ENCODE measurements at regions not wholly inside any gene's neighbourhood (a gene's known extent, or its start where the extent isn't known, plus 50 kb on each side); places are given as distances from the start of the nearest gene placed in this dataset.

DNA sequence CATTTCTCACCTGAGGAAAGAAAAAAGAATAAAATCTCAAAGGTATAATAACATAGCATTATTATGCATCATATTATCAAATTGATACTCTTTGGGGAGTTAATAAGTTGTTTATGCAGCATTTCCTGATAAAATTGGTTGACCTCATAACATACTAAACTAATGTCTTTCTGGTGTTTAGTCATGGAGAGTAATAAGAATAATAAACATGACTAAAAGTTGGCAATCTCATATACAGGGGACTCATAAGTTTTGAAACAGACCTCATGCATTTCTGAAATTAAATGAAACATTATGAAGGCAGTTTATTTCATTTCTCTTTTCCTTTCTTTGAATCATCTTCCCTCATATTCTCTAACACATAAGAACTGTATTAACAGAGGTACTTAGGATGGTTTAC lies 60.5 kb upstream of the PRDM1 start (continued):
- TF ChIP-seq, protein P1, sequence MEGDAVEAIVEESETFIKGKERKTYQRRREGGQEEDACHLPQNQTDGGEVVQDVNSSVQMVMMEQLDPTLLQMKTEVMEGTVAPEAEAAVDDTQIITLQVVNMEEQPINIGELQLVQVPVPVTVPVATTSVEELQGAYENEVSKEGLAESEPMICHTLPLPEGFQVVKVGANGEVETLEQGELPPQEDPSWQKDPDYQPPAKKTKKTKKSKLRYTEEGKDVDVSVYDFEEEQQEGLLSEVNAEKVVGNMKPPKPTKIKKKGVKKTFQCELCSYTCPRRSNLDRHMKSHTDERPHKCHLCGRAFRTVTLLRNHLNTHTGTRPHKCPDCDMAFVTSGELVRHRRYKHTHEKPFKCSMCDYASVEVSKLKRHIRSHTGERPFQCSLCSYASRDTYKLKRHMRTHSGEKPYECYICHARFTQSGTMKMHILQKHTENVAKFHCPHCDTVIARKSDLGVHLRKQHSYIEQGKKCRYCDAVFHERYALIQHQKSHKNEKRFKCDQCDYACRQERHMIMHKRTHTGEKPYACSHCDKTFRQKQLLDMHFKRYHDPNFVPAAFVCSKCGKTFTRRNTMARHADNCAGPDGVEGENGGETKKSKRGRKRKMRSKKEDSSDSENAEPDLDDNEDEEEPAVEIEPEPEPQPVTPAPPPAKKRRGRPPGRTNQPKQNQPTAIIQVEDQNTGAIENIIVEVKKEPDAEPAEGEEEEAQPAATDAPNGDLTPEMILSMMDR (conservative IDR thresholded peaks at IDR 0.05; ENCODE audit: low read depth in 2 of 2): no peak
- TF ChIP-seq EZH2phosphoT487 (IDR thresholded peaks at IDR 0.05; ENCODE audit: unreplicated experiment): no peak
- no peak for TF ChIP-seq STAT1 (IDR thresholded peaks at IDR 0.05; ENCODE audit: unreplicated experiment)

DNA sequence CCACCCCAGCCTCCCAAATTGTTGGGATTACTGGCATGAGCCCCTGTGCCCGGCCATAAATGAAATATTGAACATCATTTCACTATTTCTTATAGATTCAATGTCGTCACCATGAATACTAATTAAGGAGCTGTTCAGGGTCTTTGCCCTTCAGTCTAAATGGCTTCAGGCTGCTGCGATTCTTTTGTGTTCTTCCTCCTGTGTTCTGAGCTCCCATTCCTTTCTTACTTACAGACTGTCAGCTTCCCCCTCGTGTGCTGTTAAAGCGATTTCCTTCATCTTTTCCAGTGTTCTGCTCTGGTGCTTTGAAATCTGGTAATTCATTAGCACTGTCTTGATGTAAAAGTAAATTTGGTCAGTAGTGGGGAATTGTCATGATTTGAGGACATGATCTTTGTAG lies 63.3 kb upstream of the PRDM1 start:
- Mint-ChIP-seq H3K36me3 (ENCODE audit: low read depth) (no peaks in the 10 kb centered on the region), H3K4me3 (no peak overlapping the region), H3K4me1 (peaks cover 13% of the 10 kb centered on the region), H3K27me3 (ENCODE audit: insufficient read depth, low read depth, poor library complexity) (peaks cover 3% of the 10 kb centered on the region), H3K9me3 (no peaks in the 10 kb centered on the region), H3K27ac (no peak overlapping the region)
- no peaks in the 10 kb centered on the region for H3F3A ChIP-seq (replicated peaks; ENCODE audit: low read depth)
- no peaks in the 10 kb centered on the region for H3K79me2 ChIP-seq (replicated peaks; ENCODE audit: insufficient read depth)
- H2AFZ ChIP-seq: no peak overlapping the region
- no peaks in the 10 kb centered on the region for H3K36me3 ChIP-seq (ENCODE audit: insufficient read depth)
- DNase-seq (ENCODE audit: low spot score) (peak; percentile 11), ATAC-seq (no peak)
- H4K20me1 ChIP-seq (replicated peaks; ENCODE audit: insufficient read depth): no peaks in the 10 kb centered on the region
- H3K4me2 ChIP-seq: no peak overlapping the region
- no peak overlapping the region for H3K27ac ChIP-seq (ENCODE audit: low read depth)
- H3K9me2 ChIP-seq (ENCODE audit: insufficient read depth): no peaks in the 10 kb centered on the region
- H3K4me1 ChIP-seq (ENCODE audit: insufficient read depth): peaks cover 13% of the 10 kb centered on the region
- H3K27me3 ChIP-seq (ENCODE audit: insufficient read depth): no peaks in the 10 kb centered on the region
- H3K4me3 ChIP-seq: no peak overlapping the region
- TF ChIP-seq ZNF114 (CRISPR knock-in tag; IDR thresholded peaks at IDR 0.05) (no peak), EZH2 (IDR thresholded peaks at IDR 0.05; ENCODE audit: low read depth, unreplicated experiment) (no peak), POLR2AphosphoS5 (IDR thresholded peaks at IDR 0.05; ENCODE audit: low read depth) (no peak), ZNF331 (CRISPR knock-in tag; IDR thresholded peaks at IDR 0.05; ENCODE audit: low read depth) (no peak), EZH2phosphoT487 (IDR thresholded peaks at IDR 0.05; ENCODE audit: unreplicated experiment) (no peak), JUNB (IDR thresholded peaks at IDR 0.05; ENCODE audit: unreplicated experiment) (no peak), CREB1 (CRISPR knock-in tag; IDR thresholded peaks at IDR 0.05; ENCODE audit: low read depth) (no peak), NANOG (IDR thresholded peaks at IDR 0.05; ENCODE audit: borderline replicate concordance) (no peak), STAT1 (IDR thresholded peaks at IDR 0.05; ENCODE audit: unreplicated experiment) (no peak)
- TF ChIP-seq, protein P2, sequence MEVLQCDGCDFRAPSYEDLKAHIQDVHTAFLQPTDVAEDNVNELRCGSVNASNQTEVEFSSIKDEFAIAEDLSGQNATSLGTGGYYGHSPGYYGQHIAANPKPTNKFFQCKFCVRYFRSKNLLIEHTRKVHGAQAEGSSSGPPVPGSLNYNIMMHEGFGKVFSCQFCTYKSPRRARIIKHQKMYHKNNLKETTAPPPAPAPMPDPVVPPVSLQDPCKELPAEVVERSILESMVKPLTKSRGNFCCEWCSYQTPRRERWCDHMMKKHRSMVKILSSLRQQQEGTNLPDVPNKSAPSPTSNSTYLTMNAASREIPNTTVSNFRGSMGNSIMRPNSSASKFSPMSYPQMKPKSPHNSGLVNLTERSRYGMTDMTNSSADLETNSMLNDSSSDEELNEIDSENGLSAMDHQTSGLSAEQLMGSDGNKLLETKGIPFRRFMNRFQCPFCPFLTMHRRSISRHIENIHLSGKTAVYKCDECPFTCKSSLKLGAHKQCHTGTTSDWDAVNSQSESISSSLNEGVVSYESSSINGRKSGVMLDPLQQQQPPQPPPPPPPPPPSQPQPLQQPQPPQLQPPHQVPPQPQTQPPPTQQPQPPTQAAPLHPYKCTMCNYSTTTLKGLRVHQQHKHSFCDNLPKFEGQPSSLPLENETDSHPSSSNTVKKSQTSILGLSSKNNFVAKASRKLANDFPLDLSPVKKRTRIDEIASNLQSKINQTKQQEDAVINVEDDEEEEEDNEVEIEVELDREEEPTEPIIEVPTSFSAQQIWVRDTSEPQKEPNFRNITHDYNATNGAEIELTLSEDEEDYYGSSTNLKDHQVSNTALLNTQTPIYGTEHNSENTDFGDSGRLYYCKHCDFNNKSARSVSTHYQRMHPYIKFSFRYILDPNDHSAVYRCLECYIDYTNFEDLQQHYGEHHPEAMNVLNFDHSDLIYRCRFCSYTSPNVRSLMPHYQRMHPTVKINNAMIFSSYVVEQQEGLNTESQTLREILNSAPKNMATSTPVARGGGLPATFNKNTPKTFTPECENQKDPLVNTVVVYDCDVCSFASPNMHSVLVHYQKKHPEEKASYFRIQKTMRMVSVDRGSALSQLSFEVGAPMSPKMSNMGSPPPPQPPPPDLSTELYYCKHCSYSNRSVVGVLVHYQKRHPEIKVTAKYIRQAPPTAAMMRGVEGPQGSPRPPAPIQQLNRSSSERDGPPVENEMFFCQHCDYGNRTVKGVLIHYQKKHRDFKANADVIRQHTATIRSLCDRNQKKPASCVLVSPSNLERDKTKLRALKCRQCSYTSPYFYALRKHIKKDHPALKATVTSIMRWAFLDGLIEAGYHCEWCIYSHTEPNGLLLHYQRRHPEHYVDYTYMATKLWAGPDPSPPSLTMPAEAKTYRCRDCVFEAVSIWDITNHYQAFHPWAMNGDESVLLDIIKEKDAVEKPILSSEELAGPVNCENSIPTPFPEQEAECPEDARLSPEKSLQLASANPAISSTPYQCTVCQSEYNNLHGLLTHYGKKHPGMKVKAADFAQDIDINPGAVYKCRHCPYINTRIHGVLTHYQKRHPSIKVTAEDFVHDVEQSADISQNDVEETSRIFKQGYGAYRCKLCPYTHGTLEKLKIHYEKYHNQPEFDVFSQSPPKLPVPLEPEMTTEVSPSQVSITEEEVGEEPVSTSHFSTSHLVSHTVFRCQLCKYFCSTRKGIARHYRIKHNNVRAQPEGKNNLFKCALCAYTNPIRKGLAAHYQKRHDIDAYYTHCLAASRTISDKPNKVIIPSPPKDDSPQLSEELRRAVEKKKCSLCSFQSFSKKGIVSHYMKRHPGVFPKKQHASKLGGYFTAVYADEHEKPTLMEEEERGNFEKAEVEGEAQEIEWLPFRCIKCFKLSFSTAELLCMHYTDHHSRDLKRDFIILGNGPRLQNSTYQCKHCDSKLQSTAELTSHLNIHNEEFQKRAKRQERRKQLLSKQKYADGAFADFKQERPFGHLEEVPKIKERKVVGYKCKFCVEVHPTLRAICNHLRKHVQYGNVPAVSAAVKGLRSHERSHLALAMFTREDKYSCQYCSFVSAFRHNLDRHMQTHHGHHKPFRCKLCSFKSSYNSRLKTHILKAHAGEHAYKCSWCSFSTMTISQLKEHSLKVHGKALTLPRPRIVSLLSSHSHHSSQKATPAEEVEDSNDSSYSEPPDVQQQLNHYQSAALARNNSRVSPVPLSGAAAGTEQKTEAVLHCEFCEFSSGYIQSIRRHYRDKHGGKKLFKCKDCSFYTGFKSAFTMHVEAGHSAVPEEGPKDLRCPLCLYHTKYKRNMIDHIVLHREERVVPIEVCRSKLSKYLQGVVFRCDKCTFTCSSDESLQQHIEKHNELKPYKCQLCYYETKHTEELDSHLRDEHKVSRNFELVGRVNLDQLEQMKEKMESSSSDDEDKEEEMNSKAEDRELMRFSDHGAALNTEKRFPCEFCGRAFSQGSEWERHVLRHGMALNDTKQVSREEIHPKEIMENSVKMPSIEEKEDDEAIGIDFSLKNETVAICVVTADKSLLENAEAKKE (CRISPR knock-in tag; IDR thresholded peaks at IDR 0.05): no peak
- TF ChIP-seq, protein P3, sequence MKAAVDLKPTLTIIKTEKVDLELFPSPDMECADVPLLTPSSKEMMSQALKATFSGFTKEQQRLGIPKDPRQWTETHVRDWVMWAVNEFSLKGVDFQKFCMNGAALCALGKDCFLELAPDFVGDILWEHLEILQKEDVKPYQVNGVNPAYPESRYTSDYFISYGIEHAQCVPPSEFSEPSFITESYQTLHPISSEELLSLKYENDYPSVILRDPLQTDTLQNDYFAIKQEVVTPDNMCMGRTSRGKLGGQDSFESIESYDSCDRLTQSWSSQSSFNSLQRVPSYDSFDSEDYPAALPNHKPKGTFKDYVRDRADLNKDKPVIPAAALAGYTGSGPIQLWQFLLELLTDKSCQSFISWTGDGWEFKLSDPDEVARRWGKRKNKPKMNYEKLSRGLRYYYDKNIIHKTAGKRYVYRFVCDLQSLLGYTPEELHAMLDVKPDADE (IDR thresholded peaks at IDR 0.05): no peak
- TF ChIP-seq, protein P4, sequence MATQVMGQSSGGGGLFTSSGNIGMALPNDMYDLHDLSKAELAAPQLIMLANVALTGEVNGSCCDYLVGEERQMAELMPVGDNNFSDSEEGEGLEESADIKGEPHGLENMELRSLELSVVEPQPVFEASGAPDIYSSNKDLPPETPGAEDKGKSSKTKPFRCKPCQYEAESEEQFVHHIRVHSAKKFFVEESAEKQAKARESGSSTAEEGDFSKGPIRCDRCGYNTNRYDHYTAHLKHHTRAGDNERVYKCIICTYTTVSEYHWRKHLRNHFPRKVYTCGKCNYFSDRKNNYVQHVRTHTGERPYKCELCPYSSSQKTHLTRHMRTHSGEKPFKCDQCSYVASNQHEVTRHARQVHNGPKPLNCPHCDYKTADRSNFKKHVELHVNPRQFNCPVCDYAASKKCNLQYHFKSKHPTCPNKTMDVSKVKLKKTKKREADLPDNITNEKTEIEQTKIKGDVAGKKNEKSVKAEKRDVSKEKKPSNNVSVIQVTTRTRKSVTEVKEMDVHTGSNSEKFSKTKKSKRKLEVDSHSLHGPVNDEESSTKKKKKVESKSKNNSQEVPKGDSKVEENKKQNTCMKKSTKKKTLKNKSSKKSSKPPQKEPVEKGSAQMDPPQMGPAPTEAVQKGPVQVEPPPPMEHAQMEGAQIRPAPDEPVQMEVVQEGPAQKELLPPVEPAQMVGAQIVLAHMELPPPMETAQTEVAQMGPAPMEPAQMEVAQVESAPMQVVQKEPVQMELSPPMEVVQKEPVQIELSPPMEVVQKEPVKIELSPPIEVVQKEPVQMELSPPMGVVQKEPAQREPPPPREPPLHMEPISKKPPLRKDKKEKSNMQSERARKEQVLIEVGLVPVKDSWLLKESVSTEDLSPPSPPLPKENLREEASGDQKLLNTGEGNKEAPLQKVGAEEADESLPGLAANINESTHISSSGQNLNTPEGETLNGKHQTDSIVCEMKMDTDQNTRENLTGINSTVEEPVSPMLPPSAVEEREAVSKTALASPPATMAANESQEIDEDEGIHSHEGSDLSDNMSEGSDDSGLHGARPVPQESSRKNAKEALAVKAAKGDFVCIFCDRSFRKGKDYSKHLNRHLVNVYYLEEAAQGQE (IDR thresholded peaks at IDR 0.05; ENCODE audit: unreplicated experiment): no peak
